Endothelial cell of umbilical vein (primary cell): ENCODE measurements at regions not wholly inside any gene's neighbourhood (a gene's known extent, or its start where the extent isn't known, plus 50 kb on each side); places are given as distances from the start of the nearest gene placed in this dataset.

Source experiments
- BruUV-seq: library from RNA; stranded (reverse); fragments of 400-500 nt; replicated peaks from 2 replicates; lab custom pipeline; 2021; lab: Mats Ljungman, UMichigan
- CTCF ChIA-PET: fragments of 300-600, 350-600 bp; sonication (Branson Sonifier 250); formaldehyde crosslinking; loops from one replicate; lab custom pipeline; 2021; ENCODE audit warnings: antibody characterized with exemption, inconsistent platforms; lab: Charles Lee
- POLR2A ChIA-PET: fragments of 300-600, 350-600 bp; sonication (Branson Sonifier 250); formaldehyde crosslinking; loops from one replicate; lab custom pipeline; 2021; ENCODE audit warnings: antibody characterized with exemption, inconsistent platforms; lab: Charles Lee
- DNase-seq: peaks from one replicate; pipeline ENCODE4 v3.0.0-alpha.2; 2011; ENCODE audit warnings: low read depth, low spot score
- FAIRE-seq: peaks from 2 replicates; lab custom pipeline; 2011; peaks lifted over from hg19 to GRCh38; lab: Jason Lieb, UNC
- H2AFZ ChIP-seq: 2 replicates; pipeline ENCODE4 v1.6.0; 2012; ENCODE audit warnings: low read depth, low read length, control low read depth, inconsistent platforms
- H3K27ac ChIP-seq: 2 replicates; pipeline ENCODE4 v1.5.1; 2011; ENCODE audit warnings: low read depth, mild to moderate bottlenecking, control low read depth, low read length, moderate library complexity; ENCODE audit not compliant: insufficient read depth
- H3K27me3 ChIP-seq, 2 experiments: 2 replicates each; pipeline versions ENCODE4 v1.6.0 to v1.6.1; 2011; ENCODE audit warnings: low read length in 2 of 2, mixed read lengths in 1 of 2; ENCODE audit not compliant: control insufficient read depth in 2 of 2, insufficient read depth in 2 of 2
- H3K36me3 ChIP-seq, 2 experiments: 2 replicates in 1 of 2; 3 replicates in 1 of 2; pipeline ENCODE4 v1.5.1; 2011; ENCODE audit warnings: low read length in 2 of 2, mild to moderate bottlenecking in 1 of 2, moderate library complexity in 1 of 2; ENCODE audit not compliant: control insufficient read depth in 2 of 2, insufficient read depth in 2 of 2; ENCODE audit errors: extremely low read depth in 1 of 2
- H3K4me1 ChIP-seq: 3 replicates; pipeline ENCODE4 v1.5.1; 2011; ENCODE audit warnings: mild to moderate bottlenecking, low read length; ENCODE audit not compliant: control insufficient read depth, insufficient read depth; ENCODE audit errors: extremely low read depth
- H3K4me2 ChIP-seq: 2 replicates; pipeline ENCODE4 v1.6.1; 2011; ENCODE audit warnings: low read length, control low read depth, mixed read lengths; ENCODE audit not compliant: insufficient read depth
- H3K4me3 ChIP-seq, 3 experiments: fragments of 200-600 bp in 1 of 3; sonication (generic), shearing (Covaris generic) in 1 of 3; replicated peaks in 1 of 3; 2 replicates each; pipeline ENCODE4 v1.5.1; 2011 to 2016; ENCODE audit warnings: control low read depth in 3 of 3, low read length in 3 of 3, mild to moderate bottlenecking in 2 of 3, inconsistent platforms in 1 of 3, low read depth in 1 of 3, moderate library complexity in 1 of 3; ENCODE audit not compliant: insufficient read depth in 1 of 3
- H3K79me2 ChIP-seq: 2 replicates; pipeline ENCODE4 v1.6.0; 2012; ENCODE audit warnings: low read length, inconsistent platforms; ENCODE audit not compliant: control insufficient read depth, insufficient read depth
- H3K9ac ChIP-seq: replicated peaks from 2 replicates; pipeline ENCODE3; 2011; ENCODE audit warnings: low read length, control low read depth; ENCODE audit not compliant: insufficient read depth; ENCODE audit errors: extremely low read depth
- H3K9me1 ChIP-seq: replicated peaks from 3 replicates; pipeline ENCODE4 v1.6.0; 2011; ENCODE audit warnings: mild to moderate bottlenecking, low read length; ENCODE audit not compliant: control insufficient read depth, insufficient read depth; ENCODE audit errors: extremely low read depth
- H3K9me3 ChIP-seq: replicated peaks from 2 replicates; pipeline ENCODE4 v1.5.1; 2012; ENCODE audit warnings: low read length, inconsistent platforms; ENCODE audit not compliant: control insufficient read depth, insufficient read depth
- H4K20me1 ChIP-seq: replicated peaks from 2 replicates; pipeline ENCODE3; 2011; ENCODE audit warnings: mild to moderate bottlenecking, low read length; ENCODE audit not compliant: control insufficient read depth, insufficient read depth; ENCODE audit errors: extremely low read depth
- CTCF ChIP-seq, 2 donors: IDR thresholded peaks; 1 replicate in 1 of 2; 2 replicates in 1 of 2; pipeline ENCODE4 v1.5.1; 2011; ENCODE audit warnings: low read length in 2 of 2, mild to moderate bottlenecking in 2 of 2, moderate library complexity in 2 of 2, control low read depth in 1 of 2, inconsistent platforms in 1 of 2, low read depth in 1 of 2; ENCODE audit not compliant: insufficient read depth in 1 of 2; ENCODE audit errors: extremely low read depth in 1 of 2
- EZH2 ChIP-seq: IDR thresholded peaks from 2 replicates; pipeline ENCODE4 v1.6.1; 2012; ENCODE audit warnings: borderline replicate concordance, low read depth, mild to moderate bottlenecking, moderate library complexity, low read length, inconsistent platforms; ENCODE audit not compliant: severe bottlenecking
- FOS ChIP-seq: IDR thresholded peaks from 2 replicates; pipeline ENCODE4 v1.6.1; 2011; ENCODE audit warnings: mild to moderate bottlenecking, low read length, moderate library complexity, borderline replicate concordance; ENCODE audit not compliant: insufficient read depth
- GATA2 ChIP-seq: IDR thresholded peaks from 2 replicates; pipeline ENCODE4 v1.7.0; 2011; ENCODE audit warnings: low read depth, mild to moderate bottlenecking, moderate library complexity, mixed read lengths, low read length; ENCODE audit not compliant: insufficient read length, insufficient read depth
- JUN ChIP-seq: IDR thresholded peaks from 2 replicates; pipeline ENCODE4 v1.6.1; 2011; ENCODE audit warnings: borderline replicate concordance, low read depth; ENCODE audit not compliant: insufficient read length, insufficient read depth
- MAX ChIP-seq: IDR thresholded peaks from 2 replicates; pipeline ENCODE4 v1.6.1; 2011; ENCODE audit not compliant: insufficient read depth, insufficient read length
- MYC ChIP-seq: IDR thresholded peaks from one replicate; pipeline ENCODE4 v1.6.1; 2011; ENCODE audit warnings: mild to moderate bottlenecking, low read depth, low read length
- POLR2A ChIP-seq: IDR thresholded peaks from 2 replicates; pipeline ENCODE4 v1.6.1; 2012; ENCODE audit warnings: low read depth, mild to moderate bottlenecking, control low read depth, low read length
- POLR2AphosphoS5 ChIP-seq: IDR thresholded peaks from 2 replicates; pipeline ENCODE4 v1.6.1; 2012; ENCODE audit warnings: low read depth, mild to moderate bottlenecking, control low read depth, low read length, moderate library complexity; ENCODE audit not compliant: insufficient read depth
- dilution Hi-C: fragments of 300-500 bp; cut with MboI; formaldehyde crosslinking; loops from one replicate; pipeline ENCODE4 v1.15.0; 2019; ENCODE audit warnings: low sequenced_read_pairs; ENCODE audit not compliant: extremely low pct_ligation_motif_present
- intact Hi-C: fragments of 100-400 bp; cut with micrococcal nuclease; formaldehyde crosslinking; loops from one replicate; pipeline ENCODE4 v1.10.0; 2022

GRCh38 chr12:131509701-131510100, 201.2 kb upstream of the SFSWAP start:
- peaks cover 8% of the 10 kb centered on the region for H3K4me1 ChIP-seq
- no peaks in the 10 kb centered on the region for H3K9me3 ChIP-seq
- H2AFZ ChIP-seq: no peak overlapping the region
- ChIA-PET CTCF (no interaction called here), POLR2A (no interaction called here)
- H3K27me3 ChIP-seq: no peaks in the 10 kb centered on the region
- no peak overlapping the region for H3K27ac ChIP-seq
- BruUV-seq: no TSS peak
- DNase-seq (no peak), FAIRE-seq (no peak)
- no peaks in the 10 kb centered on the region for H3K79me2 ChIP-seq
- H3K4me2 ChIP-seq: no peak overlapping the region
- dilution Hi-C loops: no loop called here
- H3K36me3 ChIP-seq: no peaks in the 10 kb centered on the region
- H3K9me1 ChIP-seq: no peaks in the 10 kb centered on the region
- intact Hi-C loops: no loop called here
- H3K4me3 ChIP-seq: no peak overlapping the region
- H3K9ac ChIP-seq: no peak overlapping the region
- H4K20me1 ChIP-seq: no peaks in the 10 kb centered on the region
- no peak for TF ChIP-seq CTCF (IDR thresholded peaks at IDR 0.05; ENCODE audit: extremely low read depth in 1 of 2, insufficient read depth in 1 of 2, low read depth in 1 of 2, low read length in 2 of 2)
- TF ChIP-seq EZH2: no peak
- no peak for TF ChIP-seq POLR2A

GRCh38 chr12:131510431-131510830, 200.5 kb upstream of the SFSWAP start:
- dilution Hi-C loops (no loop called here), intact Hi-C loops (no loop called here)
- Histone ChIP-seq H3K27ac (no peak overlapping the region), H3K4me3 (no peak overlapping the region), H4K20me1 (no peaks in the 10 kb centered on the region), H3K4me2 (no peak overlapping the region), H3K4me1 (peaks cover 8% of the 10 kb centered on the region), H3K9ac (no peak overlapping the region), H2AFZ (no peak overlapping the region), H3K27me3 (no peaks in the 10 kb centered on the region), H3K9me3 (no peaks in the 10 kb centered on the region), H3K9me1 (no peaks in the 10 kb centered on the region), H3K79me2 (no peaks in the 10 kb centered on the region), H3K36me3 (no peaks in the 10 kb centered on the region)
- TF ChIP-seq MYC (no peak), POLR2A (no peak), MAX (no peak), CTCF (IDR thresholded peaks at IDR 0.05; ENCODE audit: extremely low read depth in 1 of 2, insufficient read depth in 1 of 2, low read depth in 1 of 2, low read length in 2 of 2) (no peak), JUN (no peak), EZH2 (no peak), GATA2 (no peak), FOS (no peak), POLR2AphosphoS5 (no peak)
- POLR2A ChIA-PET: no interaction called here
- DNase-seq: no peak
- CTCF ChIA-PET: no interaction called here
- FAIRE-seq: no peak
- no TSS peak for BruUV-seq
